HEK293 (cell line): ENCODE measurements at regions not wholly inside any gene's neighbourhood (a gene's known extent, or its start where the extent isn't known, plus 50 kb on each side); places are given as distances from the start of the nearest gene placed in this dataset.

Experiments
- CTCF ChIA-PET: fragments of 350-600 bp; formaldehyde crosslinking; extraction: SDS; loops from one replicate; lab custom pipeline; 2021; ENCODE audit warnings: antibody characterized with exemption; lab: Yijun Ruan, JAX
- POLR2A ChIA-PET: fragments of 300-600 bp; formaldehyde crosslinking; extraction: SDS; loops from one replicate; lab custom pipeline; 2020; ENCODE audit warnings: antibody characterized with exemption, inconsistent platforms; lab: Yijun Ruan, JAX
- H3K27ac ChIP-seq: fragments of 200-500 bp; sonication (Bioruptor generic); 2 replicates; pipeline ENCODE4 v1.5.1; 2014; ENCODE audit warnings: low read depth, low read length, control low read depth, inconsistent platforms; ENCODE audit errors: extremely low read depth
- H3K36me3 ChIP-seq, 2 experiments: fragments of 200-500 bp in 1 of 2; sonication (Bioruptor generic) in 1 of 2; 1 replicate in 1 of 2; 2 replicates in 1 of 2; pipeline ENCODE4 v1.5.1; 2014 to 2017; ENCODE audit warnings: inconsistent platforms in 2 of 2, low read length in 2 of 2; ENCODE audit not compliant: control insufficient read depth in 2 of 2, insufficient read depth in 1 of 2
- H3K4me1 ChIP-seq: fragments of 200-500 bp; sonication (Bioruptor generic); 2 replicates; pipeline ENCODE4 v1.5.1; 2014; ENCODE audit warnings: mild to moderate bottlenecking, low read length, inconsistent platforms; ENCODE audit not compliant: control insufficient read depth, insufficient read depth
- H3K4me3 ChIP-seq: 2 replicates; pipeline ENCODE4 v1.5.1; 2011; ENCODE audit warnings: low read depth, mild to moderate bottlenecking, control low read depth, low read length, moderate library complexity
- H3K9me3 ChIP-seq: fragments of 200-500 bp; sonication (Bioruptor generic); 2 replicates; pipeline ENCODE4 v1.5.1; 2014; ENCODE audit warnings: low read depth, low read length, inconsistent platforms; ENCODE audit not compliant: control insufficient read depth, insufficient read depth
- CTCF ChIP-seq: fragments of 450-650 bp; formaldehyde crosslinking; IDR thresholded peaks from 2 replicates; pipeline ENCODE4 v1.5.1; 2016; ENCODE audit warnings: missing biosample characterization, missing genetic modification characterization
- HOXC10 ChIP-seq: sonication (generic); formaldehyde crosslinking; IDR thresholded peaks from 2 replicates; pipeline ENCODE4 v1.8.1; 2023; ENCODE audit warnings: mild to moderate bottlenecking, missing genetic modification reagents
- ZBTB10 ChIP-seq: fragments of 450-650 bp; formaldehyde crosslinking; IDR thresholded peaks from 2 replicates; pipeline ENCODE4 v1.5.1; 2016; ENCODE audit warnings: missing biosample characterization, missing genetic modification characterization
- ZFP41 ChIP-seq: fragments of 450-650 bp; formaldehyde crosslinking; IDR thresholded peaks from 2 replicates; pipeline ENCODE4 v1.5.1; 2016; ENCODE audit warnings: missing biosample characterization, missing genetic modification characterization, borderline replicate concordance
- ZNF133 ChIP-seq: fragments of 450-650 bp; formaldehyde crosslinking; IDR thresholded peaks from 2 replicates; pipeline ENCODE4 v1.5.1; 2016; ENCODE audit warnings: missing biosample characterization, missing genetic modification characterization
- ZNF138 ChIP-seq: fragments of 450-650 bp; formaldehyde crosslinking; IDR thresholded peaks from 2 replicates; pipeline ENCODE4 v1.5.1; 2016; ENCODE audit warnings: missing biosample characterization, missing genetic modification characterization, borderline replicate concordance
- ZNF148 ChIP-seq: fragments of 450-650 bp; formaldehyde crosslinking; IDR thresholded peaks from 2 replicates; pipeline ENCODE4 v1.5.0; 2017; ENCODE audit warnings: missing biosample characterization, missing genetic modification characterization, borderline replicate concordance
- ZNF155 ChIP-seq: fragments of 450-650 bp; formaldehyde crosslinking; IDR thresholded peaks from 2 replicates; pipeline ENCODE4 v1.5.1; 2016; ENCODE audit warnings: missing biosample characterization, missing genetic modification characterization
- ZNF16 ChIP-seq: fragments of 450-650 bp; formaldehyde crosslinking; IDR thresholded peaks from 2 replicates; pipeline ENCODE4 v1.5.1; 2016; ENCODE audit warnings: low read depth, missing biosample characterization, missing genetic modification characterization
- ZNF19 ChIP-seq: fragments of 450-650 bp; formaldehyde crosslinking; IDR thresholded peaks from 2 replicates; pipeline ENCODE4; 2016; ENCODE audit warnings: missing biosample characterization, missing genetic modification characterization, low read depth
- ZNF354C ChIP-seq: fragments of 450-650 bp; formaldehyde crosslinking; IDR thresholded peaks from 2 replicates; pipeline ENCODE4 v1.5.1; 2016; ENCODE audit warnings: missing biosample characterization, missing genetic modification characterization, low read depth, borderline replicate concordance
- ZNF366 ChIP-seq: fragments of 450-650 bp; formaldehyde crosslinking; conservative IDR thresholded peaks from 2 replicates; pipeline ENCODE4 v1.5.1; 2016; ENCODE audit warnings: missing biosample characterization, missing genetic modification characterization
- ZNF488 ChIP-seq: fragments of 450-650 bp; formaldehyde crosslinking; IDR thresholded peaks from 2 replicates; pipeline ENCODE4 v1.5.1; 2016; ENCODE audit warnings: missing biosample characterization, missing genetic modification characterization
- ZNF510 ChIP-seq: fragments of 450-650 bp; formaldehyde crosslinking; IDR thresholded peaks from 2 replicates; pipeline ENCODE4 v1.5.1; 2018; ENCODE audit warnings: mild to moderate bottlenecking, missing genetic modification characterization, missing biosample characterization; ENCODE audit not compliant: insufficient replicate concordance
- ZNF585B ChIP-seq: fragments of 450-650 bp; formaldehyde crosslinking; IDR thresholded peaks from 2 replicates; pipeline ENCODE4 v1.5.1; 2016; ENCODE audit warnings: missing biosample characterization, missing genetic modification characterization
- ZNF610 ChIP-seq: fragments of 450-650 bp; formaldehyde crosslinking; IDR thresholded peaks from 2 replicates; pipeline ENCODE4 v1.5.1; 2016; ENCODE audit warnings: missing biosample characterization, missing genetic modification characterization, borderline replicate concordance
- ZNF670 ChIP-seq: fragments of 450-650 bp; formaldehyde crosslinking; IDR thresholded peaks from 2 replicates; pipeline ENCODE4 v1.5.1; 2016; ENCODE audit warnings: missing biosample characterization, missing genetic modification characterization, low read depth
- ZNF747 ChIP-seq: fragments of 450-650 bp; formaldehyde crosslinking; IDR thresholded peaks from 2 replicates; pipeline ENCODE4 v1.5.1; 2016; ENCODE audit warnings: missing biosample characterization, missing genetic modification characterization
- ZNF768 ChIP-seq: fragments of 450-650 bp; formaldehyde crosslinking; IDR thresholded peaks from 2 replicates; pipeline ENCODE4 v1.5.1; 2018; ENCODE audit warnings: missing biosample characterization, mild to moderate bottlenecking, missing genetic modification characterization

- CTCF ChIA-PET: no interaction called here
- H3K4me3 ChIP-seq: no peak overlapping the region
- no peaks in the 10 kb centered on the region for H3K4me1 ChIP-seq
- TF ChIP-seq ZNF585B (no peak), ZNF19 (tag by site-specific recombination) (no peak), ZNF488 (tag by site-specific recombination) (no peak), ZNF155 (tag by site-specific recombination) (no peak), ZNF133 (tag by site-specific recombination) (no peak), ZNF768 (tag by site-specific recombination) (no peak), HOXC10 (no peak), ZNF16 (no peak)
- H3K27ac ChIP-seq: no peak overlapping the region
- H3K36me3 ChIP-seq: no peaks in the 10 kb centered on the region
- H3K9me3 ChIP-seq: no peaks in the 10 kb centered on the region
- POLR2A ChIA-PET: no interaction called here
Measured at GRCh38 chr10:83934062-83934461, 205.2 kb upstream of the GHITM start.

- H3K36me3 ChIP-seq: no peaks in the 10 kb centered on the region
- POLR2A ChIA-PET: no interaction called here
Measured at GRCh38 chr10:83934641-83935338, 204.5 kb upstream of the GHITM start.

GRCh38 chr10:83935339-83935736 lies 204.0 kb upstream of the GHITM start:
- Histone ChIP-seq H3K4me3 (no peak overlapping the region), H3K4me1 (no peaks in the 10 kb centered on the region), H3K9me3 (no peaks in the 10 kb centered on the region), H3K36me3 (no peaks in the 10 kb centered on the region), H3K27ac (no peak overlapping the region)
- TF ChIP-seq ZNF747: no peak
- CTCF ChIA-PET: no interaction called here
- POLR2A ChIA-PET: no interaction called here

More at GRCh38 chr10:83934641-83935338, 204.5 kb upstream of the GHITM start:
- CTCF ChIA-PET: no interaction called here
- TF ChIP-seq ZNF138 (tag by site-specific recombination) (no peak), ZNF148 (tag by site-specific recombination) (no peak), ZNF610 (tag by site-specific recombination) (no peak)
- no peaks in the 10 kb centered on the region for H3K9me3 ChIP-seq
- H3K4me3 ChIP-seq: no peak overlapping the region
- no peaks in the 10 kb centered on the region for H3K4me1 ChIP-seq
- no peak overlapping the region for H3K27ac ChIP-seq

GRCh38 chr10:83935911-83936310 lies 203.4 kb upstream of the GHITM start:
- ChIA-PET POLR2A (no interaction called here), CTCF (no interaction called here)
- no peak overlapping the region for H3K27ac ChIP-seq
- H3K36me3 ChIP-seq: no peaks in the 10 kb centered on the region
- no peaks in the 10 kb centered on the region for H3K9me3 ChIP-seq
- no peak overlapping the region for H3K4me3 ChIP-seq
- H3K4me1 ChIP-seq: no peaks in the 10 kb centered on the region
- TF ChIP-seq CTCF (tag by site-specific recombination): no peak
- TF ChIP-seq ZFP41: no peak
- TF ChIP-seq ZNF510 (tag by site-specific recombination): no peak
- no peak for TF ChIP-seq ZNF366 (tag by site-specific recombination)
- no peak for TF ChIP-seq ZNF670 (tag by site-specific recombination)
- no peak for TF ChIP-seq ZNF354C
- no peak for TF ChIP-seq ZBTB10 (tag by site-specific recombination)
